ENCODE measurements at regions not wholly inside any gene's neighbourhood (a gene's known extent, or its start where the extent isn't known, plus 50 kb on each side); places are given as distances from the start of the nearest gene placed in this dataset.

DNA sequence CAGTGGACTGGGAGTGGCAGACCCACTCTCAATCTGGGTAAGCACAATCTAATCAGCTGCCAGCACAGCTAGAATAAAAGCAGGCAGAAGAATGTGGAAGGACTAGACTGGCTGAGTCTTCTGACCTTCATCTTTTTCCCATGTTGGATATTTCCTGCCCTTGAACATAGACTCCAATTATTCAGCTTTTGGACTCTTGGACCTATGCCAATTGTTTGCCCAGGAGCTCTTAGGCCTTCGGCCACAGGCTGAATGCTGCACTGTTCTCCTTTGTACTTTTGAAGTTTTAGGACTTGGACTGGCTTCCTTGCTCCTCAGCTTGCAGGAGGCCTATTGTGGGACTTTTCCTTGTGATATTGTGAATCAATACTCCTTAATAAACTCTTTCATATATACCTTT, 477.7 kb upstream of the ZNF385D start:
- Histone ChIP-seq H3K9me3 (ENCODE audit: low read length) (no peaks in the 10 kb centered on the region), H3K4me3 (ENCODE audit: low read length) (no peak overlapping the region), H2AFZ (ENCODE audit: low read depth, low read length) (no peak overlapping the region), H3K4me1 (ENCODE audit: insufficient read depth, low read length) (no peaks in the 10 kb centered on the region), H3K36me3 (ENCODE audit: insufficient read depth, low read length) (no peaks in the 10 kb centered on the region), H3K27me3 (ENCODE audit: insufficient read depth, low read length) (no peaks in the 10 kb centered on the region)

DNA sequence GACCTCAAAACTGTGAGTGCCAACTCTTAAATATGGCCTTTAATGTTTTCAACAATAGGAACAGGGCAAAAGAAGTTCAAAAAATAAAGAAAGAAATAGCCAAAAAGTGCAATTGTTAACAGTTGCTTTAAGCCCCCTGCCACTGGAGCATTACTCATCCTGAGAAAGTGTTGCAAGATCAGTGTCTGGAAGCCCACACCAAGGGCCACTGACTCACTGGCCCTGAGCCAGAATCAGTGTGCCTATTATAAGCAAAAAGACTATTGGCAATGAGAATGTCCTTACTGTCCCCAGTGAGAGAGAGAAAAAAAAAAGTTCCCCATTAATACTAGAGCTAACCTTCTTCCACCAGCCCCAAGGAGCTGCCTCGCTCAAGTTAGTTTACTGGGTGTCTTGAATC, 480.1 kb upstream of the ZNF385D start:
- H3K36me3 ChIP-seq (ENCODE audit: insufficient read depth, low read length) = no peaks in the 10 kb centered on the region
- no peak overlapping the region for H3K4me3 ChIP-seq (ENCODE audit: low read length)
- H2AFZ ChIP-seq (ENCODE audit: low read depth, low read length) = no peak overlapping the region
- H3K4me1 ChIP-seq (ENCODE audit: insufficient read depth, low read length) = no peaks in the 10 kb centered on the region
- no peaks in the 10 kb centered on the region for H3K27me3 ChIP-seq (ENCODE audit: insufficient read depth, low read length)
- H3K9me3 ChIP-seq (ENCODE audit: low read length) = no peaks in the 10 kb centered on the region

DNA sequence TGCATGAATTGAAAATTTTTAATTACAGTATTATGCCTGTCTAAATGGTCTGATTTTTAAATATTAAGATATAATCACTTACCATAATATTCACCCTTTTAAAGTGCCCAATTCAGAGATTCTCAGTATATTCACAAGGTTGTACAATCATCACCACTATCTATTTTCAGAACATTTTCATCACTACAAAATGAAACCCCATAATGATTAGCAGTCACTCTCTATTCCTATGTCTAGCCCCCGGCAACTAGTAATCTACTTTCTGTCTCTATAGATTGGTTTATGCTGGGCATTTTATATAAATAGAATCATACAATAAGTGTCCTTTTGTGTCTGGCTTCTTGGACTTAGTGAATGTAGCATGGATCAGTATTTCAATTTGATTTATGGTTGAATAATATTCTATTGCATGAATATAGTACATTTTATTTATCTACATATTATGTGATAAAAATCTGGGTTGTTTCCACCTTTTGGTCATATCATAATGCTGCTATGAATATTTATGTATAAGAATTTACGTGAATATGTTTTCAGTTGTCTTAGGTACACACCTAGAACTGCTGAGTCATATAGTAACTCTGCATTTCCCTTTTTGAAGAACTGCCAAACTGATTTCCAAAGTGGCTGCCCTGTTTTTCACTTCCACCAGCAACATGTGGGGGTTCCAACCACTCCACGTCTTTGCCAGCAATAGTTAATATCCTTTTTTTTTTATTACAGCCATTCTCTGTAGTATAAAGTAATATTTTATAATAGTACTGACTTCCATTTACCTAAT, 485.7 kb upstream of the ZNF385D start:
- Histone ChIP-seq H3K36me3 (ENCODE audit: insufficient read depth, low read length) (no peaks in the 10 kb centered on the region), H2AFZ (ENCODE audit: low read depth, low read length) (no peak overlapping the region), H3K9me3 (ENCODE audit: low read length) (no peaks in the 10 kb centered on the region), H3K4me1 (ENCODE audit: insufficient read depth, low read length) (no peaks in the 10 kb centered on the region), H3K27me3 (ENCODE audit: insufficient read depth, low read length) (no peaks in the 10 kb centered on the region), H3K4me3 (ENCODE audit: low read length) (no peak overlapping the region)

DNA sequence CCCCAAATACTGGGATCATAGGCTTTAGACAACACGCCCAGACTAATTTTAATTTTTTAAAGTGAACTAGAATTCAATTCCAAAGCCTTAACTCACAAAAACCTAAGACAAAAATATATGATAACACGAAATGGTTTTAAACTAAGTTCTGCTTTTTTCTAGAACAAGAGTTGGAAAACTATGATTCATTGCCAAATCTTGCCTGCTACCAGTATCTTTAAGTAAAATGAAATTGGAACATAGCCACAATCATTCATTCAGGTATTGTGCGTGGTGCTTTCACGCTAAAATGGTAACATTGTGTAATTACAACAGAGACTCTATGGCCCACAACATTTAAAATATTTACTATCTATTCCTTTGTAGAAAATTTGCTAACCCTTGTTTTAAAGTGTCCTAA, 488.0 kb upstream of the ZNF385D start:
- no peak overlapping the region for H3K4me3 ChIP-seq (ENCODE audit: low read length)
- H3K27me3 ChIP-seq (ENCODE audit: insufficient read depth, low read length) = no peaks in the 10 kb centered on the region
- no peaks in the 10 kb centered on the region for H3K36me3 ChIP-seq (ENCODE audit: insufficient read depth, low read length)
- no peak overlapping the region for H2AFZ ChIP-seq (ENCODE audit: low read depth, low read length)
- no peaks in the 10 kb centered on the region for H3K4me1 ChIP-seq (ENCODE audit: insufficient read depth, low read length)
- no peaks in the 10 kb centered on the region for H3K9me3 ChIP-seq (ENCODE audit: low read length)

DNA sequence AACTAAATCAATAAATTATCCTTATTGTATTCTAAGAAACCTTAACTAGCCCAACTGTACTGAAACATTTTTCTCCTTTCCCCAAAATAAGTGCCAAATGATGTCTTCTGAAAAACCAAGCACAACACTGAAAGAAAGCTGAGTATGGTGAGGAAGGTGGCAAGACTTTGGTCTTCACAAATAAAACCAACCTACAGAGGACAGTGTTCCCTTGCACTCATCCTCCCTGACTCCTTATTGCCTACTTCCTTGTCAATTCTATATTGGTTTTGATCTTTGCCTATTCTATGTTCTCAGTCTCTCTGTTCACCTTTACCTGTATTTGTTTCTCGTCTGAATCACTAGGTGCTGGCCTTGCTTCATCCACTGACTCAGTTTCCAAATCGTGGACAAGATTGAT, 490.1 kb upstream of the ZNF385D start:
- H3K27me3 ChIP-seq (ENCODE audit: insufficient read depth, low read length) = no peaks in the 10 kb centered on the region
- H3K9me3 ChIP-seq (ENCODE audit: low read length) = no peaks in the 10 kb centered on the region
- H3K4me1 ChIP-seq (ENCODE audit: insufficient read depth, low read length) = no peaks in the 10 kb centered on the region
- no peaks in the 10 kb centered on the region for H3K36me3 ChIP-seq (ENCODE audit: insufficient read depth, low read length)
- no peak overlapping the region for H2AFZ ChIP-seq (ENCODE audit: low read depth, low read length)
- no peak overlapping the region for H3K4me3 ChIP-seq (ENCODE audit: low read length)

DNA sequence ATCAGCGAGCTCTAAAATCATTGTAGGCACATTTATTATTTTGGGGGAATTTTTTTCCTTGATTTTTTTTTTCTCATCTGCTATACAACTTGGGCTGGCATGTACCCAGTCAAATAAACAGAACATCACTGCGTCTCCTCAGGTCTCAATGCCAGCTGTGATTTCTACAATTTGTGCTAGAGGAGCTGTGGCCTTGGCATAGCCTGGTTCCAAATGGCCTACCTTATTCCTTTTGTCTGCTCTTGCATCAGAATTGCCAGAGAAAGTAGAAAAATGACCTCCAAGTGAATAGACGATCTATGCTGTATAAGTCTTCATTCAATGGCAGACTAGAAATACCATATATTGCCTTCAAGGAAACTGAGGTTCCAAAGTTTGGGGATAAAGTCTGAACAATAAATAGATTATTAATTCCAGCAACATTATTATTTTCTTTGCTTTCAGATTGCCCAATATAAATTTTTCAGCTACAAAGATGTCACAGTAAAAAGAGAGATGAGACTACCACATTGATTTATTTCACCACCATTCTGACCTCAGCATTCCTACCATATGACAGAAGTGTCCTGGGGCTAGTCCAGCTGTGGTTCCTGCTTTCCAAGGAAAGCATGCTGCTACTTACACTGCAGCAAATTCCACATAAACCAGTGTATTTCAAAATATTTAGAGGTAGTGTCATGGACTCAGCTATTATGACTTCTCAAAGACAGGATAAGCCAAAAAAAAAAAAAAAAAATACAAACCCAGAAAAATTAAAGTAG, 493.9 kb upstream of the ZNF385D start:
- Histone ChIP-seq H3K4me1 (ENCODE audit: insufficient read depth, low read length) (no peaks in the 10 kb centered on the region), H3K4me3 (ENCODE audit: low read length) (no peak overlapping the region), H3K36me3 (ENCODE audit: insufficient read depth, low read length) (no peaks in the 10 kb centered on the region), H3K9me3 (ENCODE audit: low read length) (no peaks in the 10 kb centered on the region), H2AFZ (ENCODE audit: low read depth, low read length) (no peak overlapping the region), H3K27me3 (ENCODE audit: insufficient read depth, low read length) (no peaks in the 10 kb centered on the region)

DNA sequence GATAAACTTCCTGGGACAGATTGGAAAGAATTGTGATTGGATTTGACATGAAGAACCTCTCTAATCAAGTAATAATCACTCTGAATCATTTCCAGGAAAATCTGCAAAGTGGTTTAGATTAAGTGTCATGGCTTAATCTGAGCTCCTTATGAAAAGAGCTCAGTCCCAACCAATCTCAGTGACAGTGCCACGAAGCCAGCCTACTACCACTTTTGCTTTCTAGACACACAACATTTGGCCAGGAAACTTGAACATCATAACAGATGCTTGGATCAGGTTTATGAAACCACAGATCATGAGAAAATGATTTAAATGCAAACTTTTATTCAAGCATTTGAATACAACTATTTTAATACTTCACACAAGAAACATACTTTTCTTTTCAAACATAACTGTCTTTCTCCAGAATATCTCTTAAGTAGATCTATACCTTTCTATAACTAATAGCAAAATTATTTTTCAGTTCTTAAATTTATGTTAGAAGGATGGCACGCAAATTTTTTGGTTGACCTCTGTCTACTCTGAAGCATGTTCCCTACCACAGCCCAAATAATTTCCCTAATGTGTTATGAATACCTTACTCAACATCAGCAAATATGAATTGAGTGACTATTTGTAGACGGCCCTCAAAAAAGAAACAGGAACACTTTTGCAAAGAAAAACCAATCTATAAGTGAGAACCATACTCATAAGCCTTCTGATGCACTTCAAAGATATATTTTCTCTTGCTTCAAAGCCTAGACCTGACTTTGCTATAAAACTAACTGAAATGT, 495.0 kb upstream of the ZNF385D start:
- H3K4me3 ChIP-seq (ENCODE audit: low read length) = no peak overlapping the region
- H2AFZ ChIP-seq (ENCODE audit: low read depth, low read length) = no peak overlapping the region
- no peaks in the 10 kb centered on the region for H3K4me1 ChIP-seq (ENCODE audit: insufficient read depth, low read length)
- H3K27me3 ChIP-seq (ENCODE audit: insufficient read depth, low read length) = no peaks in the 10 kb centered on the region
- H3K9me3 ChIP-seq (ENCODE audit: low read length) = no peaks in the 10 kb centered on the region
- no peaks in the 10 kb centered on the region for H3K36me3 ChIP-seq (ENCODE audit: insufficient read depth, low read length)

DNA sequence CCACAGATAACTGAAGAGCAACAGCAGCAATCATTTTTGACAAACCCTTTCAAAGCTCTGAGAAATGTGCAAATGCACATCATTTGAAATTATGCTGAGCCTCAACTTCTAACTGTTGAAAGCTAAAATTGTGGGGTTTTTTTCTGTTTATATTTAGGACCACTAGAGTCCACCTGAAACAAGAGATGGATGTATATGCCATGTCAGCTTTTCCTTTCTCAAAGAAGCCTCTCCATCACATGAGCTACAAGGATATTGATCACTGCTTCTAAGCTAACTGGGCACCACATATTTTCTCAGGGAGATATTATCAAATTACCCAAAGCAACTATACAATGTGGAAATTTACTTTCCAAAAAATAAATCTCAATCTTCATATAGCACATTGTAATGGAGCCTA, 498.6 kb upstream of the ZNF385D start:
- H2AFZ ChIP-seq (ENCODE audit: low read depth, low read length) = no peak overlapping the region
- H3K9me3 ChIP-seq (ENCODE audit: low read length) = no peaks in the 10 kb centered on the region
- H3K36me3 ChIP-seq (ENCODE audit: insufficient read depth, low read length) = no peaks in the 10 kb centered on the region
- H3K27me3 ChIP-seq (ENCODE audit: insufficient read depth, low read length) = no peaks in the 10 kb centered on the region
- no peak overlapping the region for H3K4me3 ChIP-seq (ENCODE audit: low read length)
- H3K4me1 ChIP-seq (ENCODE audit: insufficient read depth, low read length) = no peaks in the 10 kb centered on the region

DNA sequence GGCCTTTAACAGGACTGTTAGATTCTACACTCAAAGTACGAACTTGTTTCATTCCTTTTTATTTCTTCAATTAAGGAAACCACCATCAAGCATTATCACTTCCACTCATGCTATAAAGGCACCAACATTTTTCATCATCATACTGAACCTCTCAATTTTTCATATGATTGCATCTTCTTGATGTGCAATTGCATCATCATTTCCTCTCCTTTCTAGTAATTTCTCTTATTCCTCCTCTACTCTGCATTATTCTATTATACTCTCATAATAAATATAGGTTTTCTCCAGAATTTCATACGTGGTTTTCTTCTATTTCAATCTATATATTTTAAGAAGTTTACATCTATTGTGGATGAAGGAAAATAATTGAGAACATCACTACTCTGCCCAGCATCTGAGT, 506.2 kb upstream of the ZNF385D start:
- no peak overlapping the region for H3K4me3 ChIP-seq (ENCODE audit: low read length)
- no peaks in the 10 kb centered on the region for H3K9me3 ChIP-seq (ENCODE audit: low read length)
- no peaks in the 10 kb centered on the region for H3K4me1 ChIP-seq (ENCODE audit: insufficient read depth, low read length)
- no peaks in the 10 kb centered on the region for H3K36me3 ChIP-seq (ENCODE audit: insufficient read depth, low read length)
- no peak overlapping the region for H2AFZ ChIP-seq (ENCODE audit: low read depth, low read length)
- no peaks in the 10 kb centered on the region for H3K27me3 ChIP-seq (ENCODE audit: insufficient read depth, low read length)

DNA sequence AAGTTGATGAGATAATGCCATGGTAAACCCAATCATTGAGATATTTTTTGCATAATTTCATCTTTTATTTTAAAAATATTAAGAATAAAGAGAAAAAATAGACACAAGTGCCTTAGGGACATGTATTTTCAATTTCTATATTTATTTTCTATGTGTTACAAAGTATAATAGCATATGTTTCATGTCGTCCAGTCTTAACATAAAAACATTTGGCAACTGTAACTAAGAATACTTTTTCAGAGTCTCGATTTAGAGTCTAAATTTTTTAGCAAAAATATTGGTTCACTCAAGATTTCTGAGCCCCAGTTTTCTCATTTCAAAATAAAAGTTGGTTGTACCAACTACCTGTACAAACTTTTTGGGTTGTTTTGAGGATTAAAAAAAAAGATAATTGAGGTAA, 511.4 kb upstream of the ZNF385D start:
- no peak overlapping the region for H3K4me3 ChIP-seq (ENCODE audit: low read length)
- no peaks in the 10 kb centered on the region for H3K4me1 ChIP-seq (ENCODE audit: insufficient read depth, low read length)
- no peaks in the 10 kb centered on the region for H3K27me3 ChIP-seq (ENCODE audit: insufficient read depth, low read length)
- H3K36me3 ChIP-seq (ENCODE audit: insufficient read depth, low read length) = no peaks in the 10 kb centered on the region
- H3K9me3 ChIP-seq (ENCODE audit: low read length) = no peaks in the 10 kb centered on the region
- H2AFZ ChIP-seq (ENCODE audit: low read depth, low read length) = no peak overlapping the region

DNA sequence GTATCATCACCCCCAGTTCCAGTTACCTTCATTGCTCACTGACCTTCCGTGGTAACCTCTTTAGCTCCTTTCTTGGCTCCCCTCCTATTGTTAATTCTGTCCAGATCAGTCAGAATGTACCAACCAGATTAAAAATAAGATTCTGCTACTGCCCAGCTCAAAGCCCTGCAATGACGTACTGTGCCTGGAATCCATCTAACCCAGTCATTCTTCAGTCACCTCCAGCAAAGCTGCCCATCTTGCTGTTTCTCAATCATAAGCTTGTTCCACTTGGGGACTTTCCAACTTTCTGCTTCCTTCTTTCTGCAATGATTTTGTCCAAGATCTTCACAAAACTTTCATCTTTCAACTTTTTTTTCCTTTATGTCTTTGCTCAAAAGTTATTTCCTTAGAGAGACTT, 512.0 kb upstream of the ZNF385D start:
- no peak overlapping the region for H2AFZ ChIP-seq (ENCODE audit: low read depth, low read length)
- no peak overlapping the region for H3K4me3 ChIP-seq (ENCODE audit: low read length)
- H3K27me3 ChIP-seq (ENCODE audit: insufficient read depth, low read length) = no peaks in the 10 kb centered on the region
- no peaks in the 10 kb centered on the region for H3K36me3 ChIP-seq (ENCODE audit: insufficient read depth, low read length)
- no peaks in the 10 kb centered on the region for H3K4me1 ChIP-seq (ENCODE audit: insufficient read depth, low read length)
- no peaks in the 10 kb centered on the region for H3K9me3 ChIP-seq (ENCODE audit: low read length)

DNA sequence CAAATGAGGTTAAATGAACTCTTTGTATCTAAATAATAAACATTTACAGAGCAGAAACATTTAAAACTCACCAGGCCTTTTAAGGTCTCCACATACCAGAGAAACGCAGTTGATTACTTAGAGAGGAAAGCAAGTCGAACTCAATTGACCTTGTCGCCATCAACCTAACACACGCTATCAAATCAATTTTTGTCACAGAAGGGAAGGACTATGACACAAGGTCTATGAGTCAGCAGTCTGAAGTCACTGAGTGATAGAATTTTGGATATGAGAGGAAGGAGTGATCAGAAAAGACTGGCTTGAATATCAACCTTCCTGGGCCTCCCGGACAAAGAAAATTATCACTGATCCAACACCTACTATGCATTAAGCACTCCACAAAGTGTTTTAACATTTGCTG, 514.4 kb upstream of the ZNF385D start:
- H3K9me3 ChIP-seq (ENCODE audit: low read length) = no peaks in the 10 kb centered on the region
- no peaks in the 10 kb centered on the region for H3K4me1 ChIP-seq (ENCODE audit: insufficient read depth, low read length)
- H3K4me3 ChIP-seq (ENCODE audit: low read length) = no peak overlapping the region
- H2AFZ ChIP-seq (ENCODE audit: low read depth, low read length) = no peak overlapping the region
- no peaks in the 10 kb centered on the region for H3K27me3 ChIP-seq (ENCODE audit: insufficient read depth, low read length)
- H3K36me3 ChIP-seq (ENCODE audit: insufficient read depth, low read length) = no peaks in the 10 kb centered on the region

DNA sequence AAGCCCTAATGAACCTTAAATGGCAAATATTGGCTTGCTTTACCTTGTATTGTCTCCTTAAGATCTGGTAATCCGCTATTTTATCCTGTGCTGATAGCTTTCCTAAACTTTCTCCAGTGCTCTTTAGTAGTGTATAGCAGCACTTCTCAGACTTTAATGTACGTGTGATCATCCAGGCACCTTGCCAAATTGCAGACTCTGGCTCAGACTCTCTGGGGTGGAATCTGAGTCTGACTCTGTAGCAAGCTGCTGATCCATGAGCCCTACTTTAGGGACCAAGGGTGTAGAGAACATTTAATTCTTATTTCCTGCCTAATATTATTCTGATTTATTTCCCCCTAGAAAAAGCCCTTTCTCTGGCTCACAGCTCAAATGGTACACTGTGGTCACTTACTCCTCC, 518.8 kb upstream of the ZNF385D start:
- Histone ChIP-seq H3K36me3 (ENCODE audit: insufficient read depth, low read length) (no peaks in the 10 kb centered on the region), H3K27me3 (ENCODE audit: insufficient read depth, low read length) (no peaks in the 10 kb centered on the region), H2AFZ (ENCODE audit: low read depth, low read length) (no peak overlapping the region), H3K4me1 (ENCODE audit: insufficient read depth, low read length) (no peaks in the 10 kb centered on the region), H3K9me3 (ENCODE audit: low read length) (no peaks in the 10 kb centered on the region), H3K4me3 (ENCODE audit: low read length) (no peak overlapping the region)
